ENCODE measurements at regions not wholly inside any gene's neighbourhood (a gene's known extent, or its start where the extent isn't known, plus 50 kb on each side); places are given as distances from the start of the nearest gene placed in this dataset.
A peak's percentile ranks its signal among the peaks of the same experiment; 100 is the strongest.

GRCh38 chr5:89399548-89399947 is 516.6 kb upstream of the MEF2C start:
- intact Hi-C loops (cut with DNase I; ENCODE audit: low total_unique reads): no loop called here
- Histone ChIP-seq H3K27me3 (no peaks in the 10 kb centered on the region), H3K9me3 (no peaks in the 10 kb centered on the region), H3K4me3 (no peak overlapping the region), H3K27ac (no peak overlapping the region), H3K4me1 (peaks cover 0 to 11% (median 0%) of the 10 kb centered on the region in 4 donors), H3K36me3 (no peaks in the 10 kb centered on the region)
- TF ChIP-seq CTCF (IDR thresholded peaks at IDR 0.05) (no peak), POLR2AphosphoS5 (IDR thresholded peaks at IDR 0.05) (no peak), POLR2A (IDR thresholded peaks at IDR 0.05) (no peak), EP300 (IDR thresholded peaks at IDR 0.05; ENCODE audit: low read depth) (no peak)
- no peak for DNase-seq
- in situ Hi-C loops (cut with MboI; ENCODE audit: low pct_ligation_motif_present in 1 of 4, low pct_unique_long_range_greater_than_20kb in 1 of 4, low sequenced_read_pairs in 3 of 4): no loop called here
- WGBS, 2 donors (ENCODE audit: low coverage in 1 of 2): 23 to 55% methylated on average over 1 of the region's 1 CpG

- DNase-seq: no peak
- peak overlapping the region; percentile 9 to 48 (median 29) for H3K27ac ChIP-seq
- H3K9me3 ChIP-seq: no peaks in the 10 kb centered on the region
- intact Hi-C loops (cut with DNase I; ENCODE audit: low total_unique reads): no loop called here
- no peaks in the 10 kb centered on the region for H3K36me3 ChIP-seq
- no peaks in the 10 kb centered on the region for H3K27me3 ChIP-seq
- in situ Hi-C loops (cut with MboI; ENCODE audit: low pct_ligation_motif_present in 1 of 4, low pct_unique_long_range_greater_than_20kb in 1 of 4, low sequenced_read_pairs in 3 of 4): no loop called here
- WGBS, 2 donors (ENCODE audit: low coverage in 1 of 2): 69 to 73% methylated on average over 1 of the region's 1 CpG
- peaks cover 0 to 11% (median 0%) of the 10 kb centered on the region in 4 donors for H3K4me1 ChIP-seq
- TF ChIP-seq POLR2AphosphoS5 (IDR thresholded peaks at IDR 0.05): no peak
- no peak for TF ChIP-seq EP300 (IDR thresholded peaks at IDR 0.05; ENCODE audit: low read depth)
- no peak for TF ChIP-seq CTCF (IDR thresholded peaks at IDR 0.05)
- TF ChIP-seq POLR2A (IDR thresholded peaks at IDR 0.05): no peak
- no peak overlapping the region for H3K4me3 ChIP-seq
These were observed 514.1 kb upstream of the MEF2C start for GRCh38 chr5:89397096-89397495.

GRCh38 chr5:89396278-89396954 is 513.4 kb upstream of the MEF2C start:
- no peaks in the 10 kb centered on the region for H3K36me3 ChIP-seq
- peaks cover 0 to 11% (median 0%) of the 10 kb centered on the region in 4 donors for H3K4me1 ChIP-seq
- intact Hi-C loops (cut with DNase I; ENCODE audit: low total_unique reads) (no loop called here), in situ Hi-C loops (cut with MboI; ENCODE audit: low pct_ligation_motif_present in 1 of 4, low pct_unique_long_range_greater_than_20kb in 1 of 4, low sequenced_read_pairs in 3 of 4) (no loop called here)
- H3K27ac ChIP-seq: peak overlapping the region; percentile 3 to 45 (median 24)
- no peak overlapping the region for H3K4me3 ChIP-seq
- DNase-seq: no peak
- H3K9me3 ChIP-seq: no peaks in the 10 kb centered on the region
- 44% methylated on average over 2 of the region's 2 CpGs; no CpG with 5 or more reads in 1 of the 2 donors for WGBS, 2 donors (ENCODE audit: low coverage in 1 of 2)
- no peak for TF ChIP-seq EP300 (IDR thresholded peaks at IDR 0.05; ENCODE audit: low read depth)
- no peak for TF ChIP-seq POLR2A (IDR thresholded peaks at IDR 0.05)
- no peak for TF ChIP-seq CTCF (IDR thresholded peaks at IDR 0.05)
- no peak for TF ChIP-seq POLR2AphosphoS5 (IDR thresholded peaks at IDR 0.05)
- H3K27me3 ChIP-seq: no peaks in the 10 kb centered on the region

- DNase-seq: no peak
- Histone ChIP-seq H3K27ac (no peak overlapping the region), H3K4me1 (peaks cover 0 to 11% (median 0%) of the 10 kb centered on the region in 4 donors), H3K4me3 (no peak overlapping the region), H3K27me3 (no peaks in the 10 kb centered on the region), H3K9me3 (no peaks in the 10 kb centered on the region), H3K36me3 (no peaks in the 10 kb centered on the region)
- intact Hi-C loops (cut with DNase I; ENCODE audit: low total_unique reads) (no loop called here), in situ Hi-C loops (cut with MboI; ENCODE audit: low pct_ligation_motif_present in 1 of 4, low pct_unique_long_range_greater_than_20kb in 1 of 4, low sequenced_read_pairs in 3 of 4) (no loop called here)
- TF ChIP-seq POLR2A (IDR thresholded peaks at IDR 0.05): no peak
- TF ChIP-seq POLR2AphosphoS5 (IDR thresholded peaks at IDR 0.05): no peak
- no peak for TF ChIP-seq EP300 (IDR thresholded peaks at IDR 0.05; ENCODE audit: low read depth)
- TF ChIP-seq CTCF (IDR thresholded peaks at IDR 0.05): no peak
These were observed 512.1 kb upstream of the MEF2C start for GRCh38 chr5:89395111-89395510.
